ENCODE measurements at regions not wholly inside any gene's neighbourhood (a gene's known extent, or its start where the extent isn't known, plus 50 kb on each side); places are given as distances from the start of the nearest gene placed in this dataset.
A peak's percentile ranks its signal among the peaks of the same experiment; 100 is the strongest.

GRCh38 chr12:20183563-20183962 is 184.8 kb upstream of the PDE3A start:
- TF ChIP-seq CTCF (IDR thresholded peaks at IDR 0.05; ENCODE audit: insufficient read depth, low read depth, low read length): no peak
- peak; percentile 44 for DNase-seq (ENCODE audit: low read depth)
- H3K4me3 ChIP-seq (ENCODE audit: low read depth, low read length): no peak overlapping the region

GRCh38 chr12:20184514-20184913 is 183.8 kb upstream of the PDE3A start:
- no peak overlapping the region for H3K4me3 ChIP-seq (ENCODE audit: low read depth, low read length)
- no peak for TF ChIP-seq CTCF (IDR thresholded peaks at IDR 0.05; ENCODE audit: insufficient read depth, low read depth, low read length)
- no peak for DNase-seq (ENCODE audit: low read depth)

GRCh38 chr12:20187456-20187855 is 180.9 kb upstream of the PDE3A start:
- H3K4me3 ChIP-seq (ENCODE audit: low read depth, low read length): no peak overlapping the region
- no peak for TF ChIP-seq CTCF (IDR thresholded peaks at IDR 0.05; ENCODE audit: insufficient read depth, low read depth, low read length)
- no peak for DNase-seq (ENCODE audit: low read depth)

GRCh38 chr12:20188930-20189653 is 179.2 kb upstream of the PDE3A start:
- H3K4me3 ChIP-seq (ENCODE audit: low read depth, low read length): no peak overlapping the region
- no peak for TF ChIP-seq CTCF (IDR thresholded peaks at IDR 0.05; ENCODE audit: insufficient read depth, low read depth, low read length)
- peak; percentile 28 for DNase-seq (ENCODE audit: low read depth)

- H3K4me3 ChIP-seq (ENCODE audit: low read depth, low read length): no peak overlapping the region
- no peak for TF ChIP-seq CTCF (IDR thresholded peaks at IDR 0.05; ENCODE audit: insufficient read depth, low read depth, low read length)
- no peak for DNase-seq (ENCODE audit: low read depth)
Measured at GRCh38 chr12:20189767-20190166, 178.6 kb upstream of the PDE3A start.

GRCh38 chr12:20194171-20194570 is 174.2 kb upstream of the PDE3A start:
- H3K4me3 ChIP-seq (ENCODE audit: low read depth, low read length): no peak overlapping the region
- peak; percentile 58 for TF ChIP-seq CTCF (IDR thresholded peaks at IDR 0.05; ENCODE audit: insufficient read depth, low read depth, low read length)
- DNase-seq (ENCODE audit: low read depth): peak; percentile 52

GRCh38 chr12:20196767-20197166 is 171.6 kb upstream of the PDE3A start:
- TF ChIP-seq CTCF (IDR thresholded peaks at IDR 0.05; ENCODE audit: insufficient read depth, low read depth, low read length): no peak
- DNase-seq (ENCODE audit: low read depth): no peak
- no peak overlapping the region for H3K4me3 ChIP-seq (ENCODE audit: low read depth, low read length)

All from fibroblast of villous mesenchyme (primary cell).